Left cardiac atrium (tissue), 4 donors: ENCODE measurements at regions not wholly inside any gene's neighbourhood (a gene's known extent, or its start where the extent isn't known, plus 50 kb on each side); places are given as distances from the start of the nearest gene placed in this dataset.
"Not testable (repeated sequence)": the region's sequence is repeated elsewhere in the genome, so short reads cannot be mapped to it uniquely, and the experiment has no call there.

ENCODE experiments used
- ATAC-seq, 2 donors: fragments of 200-7000 bp; cut with Tn5 transposase; one replicate each; pipeline ENCODE4 v1.9.1; 2020; ENCODE audit warnings: mild to moderate bottlenecking in 2 of 2, moderate library complexity in 2 of 2
- DNase-seq: peaks from one replicate; pipeline ENCODE4 v3.0.0-alpha.2; 2020
- intact Hi-C, 2 donors: fragments of 100-400 bp; cut with DNase I; formaldehyde crosslinking; loops; one replicate each; pipeline versions ENCODE4 v1.14.1 to v1.15.1; 2022 to 2023
- donor health status: DM: no; HTN: yes; CAD: no.
- donor health status: DM: no; HTN: yes; CAD: no; lungs with severe emphysema.
- donor health status: DM: yes; HTN: yes; CAD: no.
- donor health status: Dilated cardiomyopathy.

- intact Hi-C loops = no loop called here
- no peak for ATAC-seq
- no peak for DNase-seq
Measured at GRCh38 chr1:91120936-91121335, 99.1 kb upstream of the ZNF644 start.

- no peak for DNase-seq
- no peak for ATAC-seq
- intact Hi-C loops = no loop called here
Measured at GRCh38 chr1:91120421-91120820, 98.6 kb upstream of the ZNF644 start.

- no peak for ATAC-seq
- no peak for DNase-seq
- intact Hi-C loops = no loop called here
Measured at GRCh38 chr1:91104712-91105111, 82.9 kb upstream of the ZNF644 start.

- ATAC-seq (no peak), DNase-seq (no peak)
- intact Hi-C loops = no loop called here
Measured at GRCh38 chr1:91101328-91101727, 79.5 kb upstream of the ZNF644 start.

- peak in 1 of 2 donors; percentile 14 for ATAC-seq
- intact Hi-C loops = no loop called here
- DNase-seq = no peak
Measured at GRCh38 chr1:91099746-91100621, 78.1 kb upstream of the ZNF644 start.

GRCh38 chr1:91098299-91098906 lies 76.6 kb upstream of the ZNF644 start:
- ATAC-seq = no peak
- no peak for DNase-seq
- intact Hi-C loops = no loop called here

GRCh38 chr1:91095321-91095720 lies 73.5 kb upstream of the ZNF644 start:
- intact Hi-C loops, ATAC-seq, DNase-seq: not testable (repeated sequence)

- intact Hi-C loops = no loop called here
- ATAC-seq (no peak), DNase-seq (no peak)
Measured at GRCh38 chr1:91092503-91092902, 70.7 kb upstream of the ZNF644 start.

GRCh38 chr1:91091812-91092211 lies 70.0 kb upstream of the ZNF644 start:
- ATAC-seq (no peak), DNase-seq (no peak)
- intact Hi-C loops = no loop called here

- no peak for ATAC-seq
- DNase-seq = no peak
- intact Hi-C loops = no loop called here
Measured at GRCh38 chr1:91080650-91081049, 58.8 kb upstream of the ZNF644 start.

- intact Hi-C loops = no loop called here
- ATAC-seq (no peak), DNase-seq (no peak)
Measured at GRCh38 chr1:91078859-91079258, 57.0 kb upstream of the ZNF644 start.

- intact Hi-C loops = no loop called here
- DNase-seq = no peak
- no peak for ATAC-seq
Measured at GRCh38 chr1:91076834-91077233, 55.0 kb upstream of the ZNF644 start.

GRCh38 chr1:91075233-91076135 lies 53.6 kb upstream of the ZNF644 start:
- ATAC-seq (peak in 1 of 2 donors; percentile 11), DNase-seq (no peak)
- intact Hi-C loops = no loop called here

- DNase-seq (no peak), ATAC-seq (no peak)
- intact Hi-C loops = no loop called here
Measured at GRCh38 chr1:91073299-91073698, 51.5 kb upstream of the ZNF644 start.

GRCh38 chr1:91071838-91072237 lies 50.0 kb upstream of the ZNF644 start:
- DNase-seq (no peak), ATAC-seq (no peak)
- intact Hi-C loops = no loop called here
